NCI-H1092 treated with DMSO at 0.1 percent for 48 hours (cell line): ENCODE measurements at regions not wholly inside any gene's neighbourhood (a gene's known extent, or its start where the extent isn't known, plus 50 kb on each side); places are given as distances from the start of the nearest gene placed in this dataset.
"Not testable (repeated sequence)": the region's sequence is repeated elsewhere in the genome, so short reads cannot be mapped to it uniquely, and the experiment has no call there.

Experiments used
- DNase-seq: peaks from one replicate; lab custom pipeline; 2025; lab: John Stamatoyannopoulos, UW

- no peak for DNase-seq
Observed at GRCh38 chr3:127418560-127419147, 130.8 kb upstream of the PRR20G start.

GRCh38 chr3:127417709-127418559 is 130.1 kb upstream of the PRR20G start:
- no peak for DNase-seq

- no peak for DNase-seq
Observed at GRCh38 chr3:127413871-127414270, 126.0 kb upstream of the PRR20G start.

GRCh38 chr3:127413318-127413673 is 125.5 kb upstream of the PRR20G start:
- no peak for DNase-seq

GRCh38 chr3:127412578-127413317 is 124.9 kb upstream of the PRR20G start:
- no peak for DNase-seq

GRCh38 chr3:127411875-127412274 is 124.0 kb upstream of the PRR20G start:
- not testable (repeated sequence) for DNase-seq

- peak; percentile 38 for DNase-seq
Observed at GRCh38 chr3:127411083-127411727, 123.4 kb upstream of the PRR20G start.

- DNase-seq = no peak
Observed at GRCh38 chr3:127410678-127411077, 122.8 kb upstream of the PRR20G start.

GRCh38 chr3:127410137-127410488 is 122.3 kb upstream of the PRR20G start:
- no peak for DNase-seq

- no peak for DNase-seq
Observed at GRCh38 chr3:127409421-127410136, 121.7 kb upstream of the PRR20G start.

- no peak for DNase-seq
Observed at GRCh38 chr3:127408684-127409420, 121.0 kb upstream of the PRR20G start.

GRCh38 chr3:127408022-127408683 is 120.3 kb upstream of the PRR20G start:
- DNase-seq = no peak

- no peak for DNase-seq
Observed at GRCh38 chr3:127407026-127407939, 119.4 kb upstream of the PRR20G start.

GRCh38 chr3:127406309-127407025 is 118.6 kb upstream of the PRR20G start:
- no peak for DNase-seq

GRCh38 chr3:127405791-127406190 is 117.9 kb upstream of the PRR20G start:
- DNase-seq = no peak

- DNase-seq = no peak
Observed at GRCh38 chr3:127405010-127405598, 117.3 kb upstream of the PRR20G start.

- DNase-seq = no peak
Observed at GRCh38 chr3:127404221-127405009, 116.6 kb upstream of the PRR20G start.

GRCh38 chr3:127403795-127404194 is 115.9 kb upstream of the PRR20G start:
- no peak for DNase-seq
